ENCODE measurements at regions not wholly inside any gene's neighbourhood (a gene's known extent, or its start where the extent isn't known, plus 50 kb on each side); places are given as distances from the start of the nearest gene placed in this dataset.
"Not testable (repeated sequence)": the region's sequence is repeated elsewhere in the genome, so short reads cannot be mapped to it uniquely, and the experiment has no call there.

DNA sequence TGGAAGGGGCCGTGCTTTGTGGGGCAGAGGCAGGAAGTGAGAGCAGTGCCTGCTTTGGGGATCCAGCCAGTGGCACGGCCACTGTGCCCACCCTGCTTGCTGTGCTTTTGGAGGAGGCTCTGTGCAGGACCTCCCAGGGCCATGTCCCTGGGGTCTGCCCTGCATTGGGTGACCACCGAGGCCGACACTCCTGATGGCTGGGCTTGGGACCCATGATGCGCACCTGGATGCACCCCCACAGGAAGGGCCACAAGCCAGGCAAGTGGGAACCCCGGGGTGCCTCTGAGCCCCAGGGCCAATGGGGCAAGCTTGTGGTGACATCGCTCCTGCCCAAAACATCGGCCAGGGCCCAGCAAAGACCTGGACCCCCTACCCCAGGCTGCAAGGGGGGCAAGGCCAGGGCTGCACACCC lies 738.6 kb upstream of the GJE1 start:
- DNase-seq (ENCODE audit: low read depth), result no peak

- DNase-seq (ENCODE audit: low read depth), result no peak
These were observed 739.2 kb upstream of the GJE1 start for GRCh38 chr6:141393405-141394124.

DNA sequence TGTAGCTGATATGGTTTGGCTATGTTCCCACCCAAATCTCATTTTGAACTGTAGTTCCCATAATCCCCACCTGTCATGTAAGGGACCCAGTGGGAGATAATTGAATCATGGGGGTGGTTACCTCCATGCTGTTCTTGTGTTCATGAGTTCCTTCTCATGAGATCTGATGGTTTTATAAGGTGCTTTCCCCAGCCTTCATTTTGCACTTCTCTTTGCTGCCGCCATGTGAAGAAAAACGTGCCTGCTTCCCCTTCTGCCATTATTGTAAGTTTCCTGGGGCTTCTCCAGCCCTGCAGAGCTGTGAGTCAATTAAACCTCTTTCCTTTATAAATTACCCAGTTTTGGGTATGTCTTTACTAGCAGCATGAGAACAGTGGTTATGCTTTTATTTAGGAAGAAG lies 741.6 kb upstream of the GJE1 start:
- not testable (repeated sequence) for DNase-seq (ENCODE audit: low read depth)

DNA sequence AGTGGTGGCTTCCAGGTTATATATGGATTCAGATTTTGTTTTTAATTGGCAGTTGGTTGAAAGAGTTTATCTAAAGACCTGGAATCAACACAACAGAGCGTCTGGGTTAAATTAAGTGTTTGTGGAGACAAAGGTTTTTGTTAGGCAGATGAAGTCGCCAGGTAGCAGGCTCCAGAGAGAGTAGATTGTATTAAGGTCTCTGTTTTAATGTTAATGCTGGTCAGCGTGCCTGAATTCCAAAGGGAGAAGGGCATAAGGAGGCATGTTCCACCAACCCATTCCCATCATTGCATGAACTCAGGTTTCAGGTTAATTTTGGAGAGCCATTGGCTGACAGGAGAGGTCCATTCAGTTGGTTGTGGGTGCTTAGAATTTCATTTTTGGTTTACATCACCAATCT lies 744.1 kb upstream of the GJE1 start:
- DNase-seq (ENCODE audit: low read depth), result no peak

DNA sequence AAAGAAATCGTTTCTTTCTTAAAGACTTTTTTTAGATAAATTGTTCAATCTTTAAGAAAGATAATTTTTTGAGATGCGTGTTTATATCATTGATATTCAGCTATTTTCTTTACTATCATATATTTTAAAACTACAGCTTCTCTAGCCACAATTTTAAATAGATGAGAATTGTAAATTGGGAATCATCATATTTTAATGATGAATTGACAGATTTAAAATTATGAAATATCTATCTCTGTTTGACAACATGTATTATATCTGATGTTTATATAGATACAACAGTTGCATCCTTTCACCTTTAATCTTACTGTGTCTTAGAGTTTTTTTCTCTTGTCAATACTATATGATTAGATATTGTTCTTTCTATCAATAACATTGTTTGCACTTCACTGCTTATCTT lies 762.3 kb upstream of the GJE1 start:
- no peak for DNase-seq (ENCODE audit: low read depth)

GRCh38 chr6:141366796-141367195 lies 765.9 kb upstream of the GJE1 start:
- DNase-seq (ENCODE audit: low read depth), result not testable (repeated sequence)

GRCh38 chr6:141364694-141365093 lies 768.0 kb upstream of the GJE1 start:
- DNase-seq (ENCODE audit: low read depth), result no peak

DNA sequence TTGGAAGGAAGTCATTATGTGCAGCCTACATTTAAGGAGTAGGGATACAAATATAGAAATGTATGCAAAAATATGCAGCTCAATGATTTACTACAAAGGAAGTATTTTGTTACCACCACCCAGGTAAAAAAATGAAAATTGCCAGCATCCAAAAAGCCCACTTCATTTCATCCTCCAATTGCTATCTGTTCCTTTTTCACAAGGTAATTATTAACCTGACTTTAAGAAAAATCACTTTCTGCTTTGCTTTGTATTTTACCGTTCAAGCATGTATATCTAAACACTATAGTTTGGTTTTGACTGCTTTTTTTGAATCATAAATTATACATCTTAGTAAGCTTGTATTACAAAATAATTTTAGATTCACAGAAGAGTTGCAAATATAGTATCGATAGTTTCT lies 768.5 kb upstream of the GJE1 start:
- no peak for DNase-seq (ENCODE audit: low read depth)

GRCh38 chr6:141361559-141361958 lies 771.2 kb upstream of the GJE1 start:
- no peak for DNase-seq (ENCODE audit: low read depth)

GRCh38 chr6:141359953-141360352 lies 772.8 kb upstream of the GJE1 start:
- no peak for DNase-seq (ENCODE audit: low read depth)

GRCh38 chr6:141354191-141354955 lies 778.4 kb upstream of the GJE1 start:
- no peak for DNase-seq (ENCODE audit: low read depth)

DNA sequence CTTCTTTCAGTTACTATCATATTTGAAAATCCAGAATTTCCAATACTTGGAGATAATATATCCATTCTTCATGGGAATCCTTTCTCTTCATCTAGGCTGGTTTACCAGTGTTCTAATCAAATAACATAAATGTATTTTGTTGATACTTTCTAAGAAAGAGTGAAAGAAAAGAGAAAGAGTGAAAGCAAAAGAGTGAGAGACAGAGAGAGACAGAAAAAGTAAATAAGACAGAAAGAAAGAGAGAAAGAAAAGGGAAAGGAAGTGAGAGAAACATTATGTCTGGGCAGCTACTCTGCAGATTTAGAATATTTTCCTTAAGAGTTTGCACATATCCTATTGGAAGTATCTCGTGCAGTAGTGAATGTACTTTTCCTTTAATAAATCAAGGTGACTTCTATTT lies 781.0 kb upstream of the GJE1 start:
- DNase-seq (ENCODE audit: low read depth), result no peak

DNA sequence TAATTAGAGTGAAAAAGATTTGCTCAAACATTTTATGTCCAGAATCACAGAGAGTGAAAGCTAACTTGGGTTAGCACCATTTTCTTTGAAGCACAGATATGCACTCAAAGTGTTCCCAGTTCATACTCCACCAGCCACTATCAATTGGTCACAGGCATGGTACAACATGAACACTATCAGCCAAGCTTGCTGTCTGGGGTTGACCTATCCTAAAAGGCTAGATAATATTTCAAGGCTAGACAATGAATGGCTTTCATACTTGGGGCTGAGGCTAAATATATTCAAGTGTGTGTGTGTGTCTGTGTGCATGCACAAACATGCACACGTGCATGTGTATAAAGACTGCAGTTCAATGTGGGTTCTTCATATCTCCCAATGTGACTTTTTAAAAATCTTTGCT lies 783.0 kb upstream of the GJE1 start:
- DNase-seq (ENCODE audit: low read depth), result no peak

- no peak for DNase-seq (ENCODE audit: low read depth)
These were observed 784.7 kb upstream of the GJE1 start for GRCh38 chr6:141347906-141348492.

- no peak for DNase-seq (ENCODE audit: low read depth)
These were observed 785.6 kb upstream of the GJE1 start for GRCh38 chr6:141347086-141347485.

DNA sequence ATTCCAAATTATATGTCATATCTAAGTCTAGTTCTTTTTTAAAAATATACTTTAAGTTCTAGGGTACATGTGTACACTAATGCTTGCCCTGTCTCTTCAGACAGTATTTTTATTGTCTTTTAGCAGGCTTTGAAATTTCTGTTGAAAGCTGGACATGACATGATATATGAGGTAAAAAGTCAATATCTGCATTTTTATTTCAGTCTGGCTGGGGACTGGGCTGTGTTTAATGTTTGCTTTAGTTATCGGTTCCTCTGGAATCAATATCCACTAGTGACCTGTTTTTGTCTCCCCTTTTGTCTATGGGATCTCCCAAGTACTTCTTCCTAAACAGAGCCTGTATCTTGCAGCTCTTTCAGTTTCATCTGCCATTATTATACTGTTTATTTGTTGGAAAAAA lies 786.2 kb upstream of the GJE1 start:
- DNase-seq (ENCODE audit: low read depth), result no peak

DNA sequence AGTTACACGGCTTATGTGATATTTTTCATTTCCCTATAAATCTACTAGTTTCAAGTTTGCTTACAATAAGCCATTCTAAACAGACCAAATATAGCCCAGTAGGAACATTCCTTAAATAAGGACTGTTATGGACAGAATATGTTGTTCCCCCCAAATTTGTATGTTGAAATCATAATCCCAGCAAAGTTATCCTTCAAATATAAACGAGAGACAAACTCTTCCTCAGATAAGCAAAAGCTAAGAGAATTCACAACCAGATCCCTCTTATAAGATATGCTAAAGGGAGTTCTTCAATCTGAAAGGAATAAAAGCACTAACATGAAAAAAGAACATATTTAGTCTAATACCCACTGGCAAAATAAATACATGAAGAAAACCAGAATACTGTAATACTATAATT lies 795.5 kb upstream of the GJE1 start:
- no peak for DNase-seq (ENCODE audit: low read depth)

DNA sequence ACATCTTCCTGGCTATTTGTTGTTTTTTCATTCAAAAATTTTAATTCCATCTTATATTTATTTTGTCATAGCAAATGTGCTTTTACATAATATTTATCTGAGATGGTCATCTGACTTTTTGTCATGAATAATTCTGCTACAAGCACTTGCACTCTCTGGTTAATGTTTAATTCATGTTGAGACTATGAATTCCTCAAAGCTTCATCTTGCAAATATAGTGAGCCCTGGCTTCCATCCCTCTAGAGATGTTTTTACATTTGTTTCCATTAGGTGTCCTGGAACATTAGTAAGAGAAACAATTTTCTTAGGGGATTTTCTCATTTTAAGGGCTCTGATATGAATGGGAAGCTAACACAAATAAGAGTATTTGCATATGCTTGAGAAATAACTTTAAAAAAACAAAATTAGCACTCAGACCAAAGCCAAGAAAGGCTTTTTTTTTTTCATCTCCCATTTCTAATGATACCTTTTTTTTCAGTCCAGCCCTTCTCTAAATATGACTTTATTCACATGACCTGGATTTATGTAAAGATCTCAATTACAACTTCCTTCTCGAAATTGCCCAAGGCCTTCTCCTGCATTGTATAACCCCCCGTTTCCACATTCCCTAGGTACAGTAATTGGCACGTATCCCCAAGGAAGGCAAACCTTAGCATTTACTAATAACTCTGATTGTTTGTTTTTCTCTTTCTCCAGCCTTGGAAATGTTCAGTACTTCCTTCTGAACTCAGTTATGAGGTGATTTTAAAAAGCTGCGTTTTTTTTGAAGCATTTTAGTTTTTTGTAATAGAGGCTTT lies 797.0 kb upstream of the GJE1 start:
- no peak for DNase-seq (ENCODE audit: low read depth)

GRCh38 chr6:141326925-141327324 lies 805.8 kb upstream of the GJE1 start:
- DNase-seq (ENCODE audit: low read depth), result no peak

GRCh38 chr6:141326426-141326825 lies 806.3 kb upstream of the GJE1 start:
- DNase-seq (ENCODE audit: low read depth), result peak; percentile 50

DNA sequence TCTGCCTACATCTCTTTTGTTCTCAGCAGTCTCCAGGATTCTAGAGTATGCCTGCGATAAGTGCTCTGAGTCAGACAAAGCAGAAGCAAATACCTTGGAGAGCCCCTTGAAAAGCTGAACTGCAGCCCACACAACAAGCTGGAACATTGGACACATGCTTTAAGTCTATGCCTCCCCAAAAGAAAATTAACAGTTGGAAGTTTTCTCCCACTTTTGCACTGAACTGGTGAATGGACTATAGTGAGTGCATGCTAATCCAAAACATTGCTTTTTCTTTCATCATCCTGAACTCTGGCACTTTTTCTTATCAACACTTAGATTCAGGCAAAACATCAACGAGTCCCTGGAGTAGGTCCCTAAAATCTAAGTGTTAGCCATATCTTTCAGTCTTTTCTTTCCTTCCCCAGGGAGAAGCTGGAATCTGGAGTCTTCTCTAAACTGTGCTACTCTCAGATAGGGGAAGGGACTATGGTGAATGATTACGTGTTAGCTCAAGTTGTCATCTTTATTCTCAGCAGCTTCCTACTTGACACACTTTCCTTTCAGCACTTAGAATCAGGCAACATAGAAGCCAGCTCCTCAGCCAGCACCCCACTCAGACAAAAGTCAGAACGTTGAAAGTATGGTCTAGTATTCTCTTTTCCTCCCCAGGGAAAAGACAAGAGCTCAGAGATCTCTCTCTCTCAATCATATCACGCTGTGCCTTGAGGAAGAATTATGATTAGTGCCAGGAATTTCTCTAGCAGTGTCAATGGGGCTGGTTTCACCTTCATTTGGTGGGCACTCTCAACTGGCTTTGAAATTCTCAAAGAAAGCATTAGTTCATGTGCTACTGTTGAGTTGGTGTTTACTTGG lies 811.0 kb upstream of the GJE1 start:
- no peak for DNase-seq (ENCODE audit: low read depth)

GRCh38 chr6:141316236-141316635 lies 816.5 kb upstream of the GJE1 start:
- DNase-seq (ENCODE audit: low read depth), result no peak
